Calu3 (cell line): ENCODE measurements at regions not wholly inside any gene's neighbourhood (a gene's known extent, or its start where the extent isn't known, plus 50 kb on each side); places are given as distances from the start of the nearest gene placed in this dataset.
"Not testable (repeated sequence)": the region's sequence is repeated elsewhere in the genome, so short reads cannot be mapped to it uniquely, and the experiment has no call there.

Source experiments
- BruUV-seq: library from RNA; stranded (reverse); fragments of 400-500 nt; replicated peaks from 2 replicates; lab custom pipeline; 2021; lab: Mats Ljungman, UMichigan
- CTCF ChIA-PET: fragments of 300-600 bp; sonication (Branson Sonifier 250); formaldehyde crosslinking; loops from one replicate; lab custom pipeline; 2022; ENCODE audit warnings: antibody characterized with exemption; lab: Charles Lee
- DNase-seq: peaks from one replicate; pipeline ENCODE4 v3.0.0; 2022
- H3K27ac Mint-ChIP-seq: one replicate; pipeline ENCODE4 v1.8.0; 2022; ENCODE audit warnings: mixed read lengths; ENCODE audit not compliant: unreplicated experiment
- H3K27me3 Mint-ChIP-seq: one replicate; pipeline ENCODE4 v1.8.0; 2022; ENCODE audit warnings: mixed read lengths; ENCODE audit not compliant: unreplicated experiment
- H3K36me3 Mint-ChIP-seq: one replicate; pipeline ENCODE4 v1.8.0; 2022; ENCODE audit warnings: mild to moderate bottlenecking, moderate library complexity, mixed read lengths; ENCODE audit not compliant: insufficient read depth, unreplicated experiment
- H3K4me1 Mint-ChIP-seq: one replicate; pipeline ENCODE4 v1.8.0; 2022; ENCODE audit warnings: mild to moderate bottlenecking, low read depth, mixed read lengths; ENCODE audit not compliant: unreplicated experiment
- H3K4me3 Mint-ChIP-seq: one replicate; pipeline ENCODE4 v1.8.0; 2022; ENCODE audit warnings: mild to moderate bottlenecking, low read depth, moderate library complexity, mixed read lengths; ENCODE audit not compliant: unreplicated experiment
- H3K9me3 Mint-ChIP-seq: one replicate; pipeline ENCODE4 v1.8.0; 2022; ENCODE audit warnings: low read depth, mixed read lengths; ENCODE audit not compliant: unreplicated experiment
- CTCF ChIP-seq: fragments of 200-600 bp; IDR thresholded peaks from one replicate; pipeline ENCODE4 v1.8.0; 2022; ENCODE audit warnings: antibody characterized with exemption; ENCODE audit not compliant: unreplicated experiment
- intact Hi-C: fragments of 100-400 bp; cut with micrococcal nuclease; formaldehyde crosslinking; loops from one replicate; pipeline ENCODE4 v1.10.0; 2022; ENCODE audit not compliant: unreplicated experiment

GRCh38 chr6:17214106-17214505 is 67.1 kb upstream of the RBM24 start:
- BruUV-seq = no TSS peak
- Mint-ChIP-seq H3K27me3 (no peaks in the 10 kb centered on the region), H3K27ac (no peak overlapping the region), H3K9me3 (no peaks in the 10 kb centered on the region), H3K36me3 (no peaks in the 10 kb centered on the region), H3K4me3 (no peak overlapping the region), H3K4me1 (no peaks in the 10 kb centered on the region)
- CTCF ChIA-PET = interaction anchor here (0.6 kb wide), 1 partner anchor 363 kb away, joined by 3 read pairs; no protein-coding TSS in a partner anchor
- DNase-seq = no peak
- intact Hi-C loops = no loop called here
- no peak for TF ChIP-seq CTCF

GRCh38 chr6:17216972-17217371 is 64.2 kb upstream of the RBM24 start:
- CTCF ChIA-PET, DNase-seq, BruUV-seq, H3K27me3 Mint-ChIP-seq, H3K4me3 Mint-ChIP-seq, intact Hi-C loops, H3K36me3 Mint-ChIP-seq, H3K27ac Mint-ChIP-seq, H3K9me3 Mint-ChIP-seq, H3K4me1 Mint-ChIP-seq: not testable (repeated sequence)

- Mint-ChIP-seq H3K27ac (no peak overlapping the region), H3K27me3 (no peaks in the 10 kb centered on the region), H3K36me3 (no peaks in the 10 kb centered on the region), H3K9me3 (no peaks in the 10 kb centered on the region), H3K4me3 (no peak overlapping the region), H3K4me1 (no peaks in the 10 kb centered on the region)
- CTCF ChIA-PET = no interaction called here
- intact Hi-C loops = no loop called here
- no peak for DNase-seq
- BruUV-seq = no TSS peak
- no peak for TF ChIP-seq CTCF
These were observed 63.0 kb upstream of the RBM24 start for GRCh38 chr6:17218023-17218748.

- DNase-seq = no peak
- Mint-ChIP-seq H3K9me3 (no peaks in the 10 kb centered on the region), H3K4me3 (no peak overlapping the region), H3K27me3 (no peaks in the 10 kb centered on the region), H3K4me1 (no peaks in the 10 kb centered on the region), H3K36me3 (no peaks in the 10 kb centered on the region), H3K27ac (no peak overlapping the region)
- BruUV-seq = no TSS peak
- no peak for TF ChIP-seq CTCF
- CTCF ChIA-PET = no interaction called here
- intact Hi-C loops = no loop called here
These were observed 62.4 kb upstream of the RBM24 start for GRCh38 chr6:17218749-17219093.

GRCh38 chr6:17219098-17219497 is 62.1 kb upstream of the RBM24 start:
- CTCF ChIA-PET = no interaction called here
- BruUV-seq = no TSS peak
- Mint-ChIP-seq H3K36me3 (no peaks in the 10 kb centered on the region), H3K4me3 (no peak overlapping the region), H3K27ac (no peak overlapping the region), H3K4me1 (no peaks in the 10 kb centered on the region), H3K9me3 (no peaks in the 10 kb centered on the region), H3K27me3 (no peaks in the 10 kb centered on the region)
- no peak for DNase-seq
- intact Hi-C loops = no loop called here
- TF ChIP-seq CTCF = no peak
